Neural progenitor cell (in vitro differentiated cells): ENCODE measurements at regions not wholly inside any gene's neighbourhood (a gene's known extent, or its start where the extent isn't known, plus 50 kb on each side); places are given as distances from the start of the nearest gene placed in this dataset.

Experiments used
- CTCF ChIP-seq: fragments of 200-600 bp; sonication (generic); IDR thresholded peaks from 2 replicates; pipeline ENCODE4 v1.5.1; 2017; ENCODE audit warnings: antibody characterized with exemption, mild to moderate bottlenecking
- EZH2 ChIP-seq: fragments of 200-600 bp; sonication (generic); IDR thresholded peaks from 2 replicates; pipeline ENCODE4 v1.6.1; 2017; ENCODE audit warnings: antibody characterized with exemption, mild to moderate bottlenecking, moderate library complexity

- TF ChIP-seq CTCF, result no peak
- no peak for TF ChIP-seq EZH2
Observed at GRCh38 chr3:118675305-118675704, 359.3 kb downstream of the IGSF11 start.
